ENCODE measurements at regions not wholly inside any gene's neighbourhood (a gene's known extent, or its start where the extent isn't known, plus 50 kb on each side); places are given as distances from the start of the nearest gene placed in this dataset.

GRCh38 chr20:1782181-1782580, 113.0 kb upstream of the SIRPA start:
- no peaks in the 10 kb centered on the region for H3K79me2 ChIP-seq (ENCODE audit: insufficient read depth, low read length)
- no peak overlapping the region for H2AFZ ChIP-seq (ENCODE audit: low read length)
- H3K9me3 ChIP-seq (ENCODE audit: low read depth, low read length) = no peaks in the 10 kb centered on the region
- peaks cover 12% of the 10 kb centered on the region for H3K27me3 ChIP-seq (ENCODE audit: insufficient read depth, low read length)
- H3K27ac ChIP-seq (ENCODE audit: low read depth, low read length) = no peak overlapping the region
- H3K36me3 ChIP-seq (ENCODE audit: insufficient read depth, low read length) = no peaks in the 10 kb centered on the region
- no peaks in the 10 kb centered on the region for H3K4me1 ChIP-seq (ENCODE audit: insufficient read depth, low read length)
- no peak for DNase-seq (ENCODE audit: insufficient read length, low spot score, missing footprints)
- H3K4me3 ChIP-seq (ENCODE audit: insufficient read depth, low read length) = no peak overlapping the region
- no peak for TF ChIP-seq CTCF (IDR thresholded peaks at IDR 0.05; ENCODE audit: extremely low read depth, low read depth, low read length)
- no peaks in the 10 kb centered on the region for H4K20me1 ChIP-seq (ENCODE audit: insufficient read depth, low read length)
- H3K4me2 ChIP-seq (ENCODE audit: insufficient read depth, low read length) = no peak overlapping the region

- Histone ChIP-seq H3K27ac (ENCODE audit: low read depth, low read length) (no peak overlapping the region), H3K36me3 (ENCODE audit: insufficient read depth, low read length) (no peaks in the 10 kb centered on the region), H3K79me2 (ENCODE audit: insufficient read depth, low read length) (peaks cover 6% of the 10 kb centered on the region), H3K9me3 (ENCODE audit: low read depth, low read length) (no peaks in the 10 kb centered on the region), H3K4me3 (ENCODE audit: insufficient read depth, low read length) (no peak overlapping the region), H3K4me1 (ENCODE audit: insufficient read depth, low read length) (peaks cover 12% of the 10 kb centered on the region), H4K20me1 (ENCODE audit: insufficient read depth, low read length) (no peaks in the 10 kb centered on the region), H2AFZ (ENCODE audit: low read length) (no peak overlapping the region), H3K4me2 (ENCODE audit: insufficient read depth, low read length) (no peak overlapping the region), H3K27me3 (ENCODE audit: insufficient read depth, low read length) (peaks cover 4% of the 10 kb centered on the region)
- TF ChIP-seq CTCF (IDR thresholded peaks at IDR 0.05; ENCODE audit: extremely low read depth, low read depth, low read length) = no peak
- no peak for DNase-seq (ENCODE audit: insufficient read length, low spot score, missing footprints)
Measured at GRCh38 chr20:1779567-1779966, 115.6 kb upstream of the SIRPA start.

GRCh38 chr20:1778338-1778737, 116.9 kb upstream of the SIRPA start:
- no peaks in the 10 kb centered on the region for H4K20me1 ChIP-seq (ENCODE audit: insufficient read depth, low read length)
- H3K79me2 ChIP-seq (ENCODE audit: insufficient read depth, low read length) = peaks cover 6% of the 10 kb centered on the region
- no peaks in the 10 kb centered on the region for H3K9me3 ChIP-seq (ENCODE audit: low read depth, low read length)
- no peaks in the 10 kb centered on the region for H3K36me3 ChIP-seq (ENCODE audit: insufficient read depth, low read length)
- peaks cover 12% of the 10 kb centered on the region for H3K4me1 ChIP-seq (ENCODE audit: insufficient read depth, low read length)
- no peak overlapping the region for H3K4me3 ChIP-seq (ENCODE audit: insufficient read depth, low read length)
- H3K4me2 ChIP-seq (ENCODE audit: insufficient read depth, low read length) = no peak overlapping the region
- TF ChIP-seq CTCF (IDR thresholded peaks at IDR 0.05; ENCODE audit: extremely low read depth, low read depth, low read length) = no peak
- no peak for DNase-seq (ENCODE audit: insufficient read length, low spot score, missing footprints)
- no peak overlapping the region for H3K27ac ChIP-seq (ENCODE audit: low read depth, low read length)
- no peak overlapping the region for H2AFZ ChIP-seq (ENCODE audit: low read length)
- H3K27me3 ChIP-seq (ENCODE audit: insufficient read depth, low read length) = no peaks in the 10 kb centered on the region

GRCh38 chr20:1777476-1777820, 117.8 kb upstream of the SIRPA start:
- Histone ChIP-seq H3K4me1 (ENCODE audit: insufficient read depth, low read length) (peaks cover 12% of the 10 kb centered on the region), H3K27ac (ENCODE audit: low read depth, low read length) (no peak overlapping the region), H3K36me3 (ENCODE audit: insufficient read depth, low read length) (no peaks in the 10 kb centered on the region), H3K79me2 (ENCODE audit: insufficient read depth, low read length) (peaks cover 6% of the 10 kb centered on the region), H4K20me1 (ENCODE audit: insufficient read depth, low read length) (no peaks in the 10 kb centered on the region), H3K9me3 (ENCODE audit: low read depth, low read length) (no peaks in the 10 kb centered on the region), H3K4me2 (ENCODE audit: insufficient read depth, low read length) (peak overlapping the region; percentile 97), H2AFZ (ENCODE audit: low read length) (peak overlapping the region; percentile 70), H3K4me3 (ENCODE audit: insufficient read depth, low read length) (peak overlapping the region; percentile 93), H3K27me3 (ENCODE audit: insufficient read depth, low read length) (no peaks in the 10 kb centered on the region)
- TF ChIP-seq CTCF (IDR thresholded peaks at IDR 0.05; ENCODE audit: extremely low read depth, low read depth, low read length) = no peak
- no peak for DNase-seq (ENCODE audit: insufficient read length, low spot score, missing footprints)

Measured in osteoblast (primary cell).